OCI-LY7 (cell line): ENCODE measurements at regions not wholly inside any gene's neighbourhood (a gene's known extent, or its start where the extent isn't known, plus 50 kb on each side); places are given as distances from the start of the nearest gene placed in this dataset.

Source experiments
- BruUV-seq: library from RNA; stranded (reverse); fragments of 400-500 nt; replicated peaks from 2 replicates; lab custom pipeline; 2021; lab: Mats Ljungman, UMichigan
- CTCF ChIA-PET: fragments of 300-600 bp; sonication (Branson Sonifier 250); formaldehyde crosslinking; loops from one replicate; lab custom pipeline; 2022; ENCODE audit warnings: antibody characterized with exemption; ENCODE audit not compliant: unreplicated experiment; lab: Charles Lee
- POLR2A ChIA-PET: fragments of 300-600 bp; sonication (Branson Sonifier 250); formaldehyde crosslinking; loops from one replicate; lab custom pipeline; 2022; ENCODE audit warnings: antibody characterized with exemption; lab: Charles Lee
- DNase-seq: peaks from one replicate; pipeline ENCODE4 v3.0.0-alpha.2; 2015; ENCODE audit warnings: low spot score
- H2AFZ ChIP-seq: fragments of 200-600 bp; sonication (generic), shearing (Covaris generic); 2 replicates; pipeline ENCODE4 v1.6.1; 2014; ENCODE audit warnings: mild to moderate bottlenecking, antibody characterized with exemption, low read length, moderate library complexity
- H3K27ac ChIP-seq: fragments of 200-600 bp; sonication (generic); 2 replicates; pipeline ENCODE4 v1.5.1; 2014; ENCODE audit warnings: mixed run types, low read depth, mild to moderate bottlenecking, moderate library complexity, low read length, inconsistent platforms; ENCODE audit not compliant: poor library complexity, severe bottlenecking
- H3K36me3 ChIP-seq: fragments of 200-600 bp; sonication (generic); 2 replicates; pipeline ENCODE4 v1.6.1; 2014; ENCODE audit warnings: mild to moderate bottlenecking, antibody characterized with exemption, low read length, moderate library complexity, mixed read lengths; ENCODE audit not compliant: insufficient read depth
- H3K4me1 ChIP-seq: fragments of 200-600 bp; sonication (generic); 2 replicates; pipeline ENCODE4 v1.5.1; 2014; ENCODE audit warnings: mild to moderate bottlenecking, low read length; ENCODE audit not compliant: insufficient read depth, poor library complexity, severe bottlenecking
- H3K4me2 ChIP-seq: fragments of 200-600 bp; sonication (generic); 2 replicates; pipeline ENCODE4 v1.6.1; 2014; ENCODE audit warnings: mild to moderate bottlenecking, low read length
- H3K4me3 ChIP-seq: fragments of 200-600 bp; sonication (generic); 2 replicates; pipeline ENCODE4 v1.5.1; 2014; ENCODE audit warnings: mild to moderate bottlenecking, low read depth, low read length; ENCODE audit not compliant: poor library complexity, severe bottlenecking
- H3K79me2 ChIP-seq: fragments of 200-600 bp; sonication (generic); 2 replicates; pipeline ENCODE4 v1.6.1; 2016; ENCODE audit warnings: low read depth, mild to moderate bottlenecking, low read length, moderate library complexity, mixed read lengths; ENCODE audit not compliant: insufficient read depth
- H3K9me2 ChIP-seq: fragments of 200-600 bp; sonication (generic); 2 replicates; pipeline ENCODE4 v1.6.1; 2016; ENCODE audit warnings: mild to moderate bottlenecking, low read length, mixed read lengths; ENCODE audit not compliant: insufficient read depth
- H3K9me3 ChIP-seq: fragments of 200-600 bp; sonication (generic); 2 replicates; pipeline ENCODE4 v1.6.1; 2014; ENCODE audit warnings: mild to moderate bottlenecking, mixed run types, low read length, mixed read lengths
- H4K20me1 ChIP-seq: fragments of 200-600 bp; sonication (generic); 2 replicates; pipeline ENCODE4 v1.6.1; 2014; ENCODE audit warnings: mild to moderate bottlenecking, antibody characterized with exemption, low read length, moderate library complexity, mixed read lengths; ENCODE audit not compliant: insufficient read depth
- CTCF ChIP-seq: fragments of 200-600 bp; sonication (generic); conservative IDR thresholded peaks from 2 replicates; pipeline ENCODE4 v1.5.1; 2014; ENCODE audit warnings: mild to moderate bottlenecking, antibody characterized with exemption, low read length, moderate library complexity, mixed read lengths
- EZH2phosphoT487 ChIP-seq: fragments of 200-600 bp; sonication (generic); IDR thresholded peaks from 2 replicates; pipeline ENCODE4 v1.6.1; 2018; ENCODE audit warnings: low read depth, borderline replicate concordance, mild to moderate bottlenecking, mixed run types, antibody characterized with exemption, low read length, moderate library complexity, mixed read lengths
- intact Hi-C: fragments of 100-400 bp; cut with micrococcal nuclease; formaldehyde crosslinking; loops from one replicate; pipeline ENCODE4 v1.10.0; 2022; ENCODE audit not compliant: unreplicated experiment

GRCh38 chr1:172756024-172756423 is 97.1 kb downstream of the FASLG start:
- intact Hi-C loops, result no loop called here
- H3K4me3 ChIP-seq, result no peak overlapping the region
- CTCF ChIA-PET, result no interaction called here
- peaks cover 12% of the 10 kb centered on the region for H3K4me1 ChIP-seq
- DNase-seq, result no peak
- H3K27ac ChIP-seq, result no peak overlapping the region
- POLR2A ChIA-PET, result interaction anchor here (0.6 kb wide), 2 partner anchors 281 to 446 kb away, joined by 3 to 6 read pairs; no protein-coding TSS in a partner anchor
- H3K36me3 ChIP-seq, result no peaks in the 10 kb centered on the region
- no peaks in the 10 kb centered on the region for H4K20me1 ChIP-seq
- TF ChIP-seq CTCF, result no peak
- no peak for TF ChIP-seq EZH2phosphoT487
- BruUV-seq, result no TSS peak
- H3K79me2 ChIP-seq, result no peaks in the 10 kb centered on the region
- H2AFZ ChIP-seq, result peak overlapping the region; percentile 9; the same call in 1 of the 2 replicates
- no peaks in the 10 kb centered on the region for H3K9me3 ChIP-seq
- H3K9me2 ChIP-seq, result no peaks in the 10 kb centered on the region
- H3K4me2 ChIP-seq, result no peak overlapping the region

GRCh38 chr1:172758259-172758658 is 99.4 kb downstream of the FASLG start:
- Histone ChIP-seq H3K4me1 (peaks cover 12% of the 10 kb centered on the region), H2AFZ (no peak overlapping the region), H3K27ac (no peak overlapping the region), H3K9me3 (no peaks in the 10 kb centered on the region), H3K4me2 (no peak overlapping the region), H3K9me2 (no peaks in the 10 kb centered on the region), H4K20me1 (no peaks in the 10 kb centered on the region), H3K79me2 (no peaks in the 10 kb centered on the region), H3K36me3 (no peaks in the 10 kb centered on the region), H3K4me3 (no peak overlapping the region)
- no peak for DNase-seq
- no peak for TF ChIP-seq CTCF
- TF ChIP-seq EZH2phosphoT487, result no peak
- ChIA-PET CTCF (no interaction called here), POLR2A (interaction anchor here (0.7 kb wide), 3 partner anchors 137 to 1164 kb away, joined by 4 to 7 read pairs (median 5); no protein-coding TSS in a partner anchor)
- BruUV-seq, result no TSS peak
- intact Hi-C loops, result no loop called here

- Histone ChIP-seq H3K9me2 (no peaks in the 10 kb centered on the region), H3K4me2 (no peak overlapping the region), H2AFZ (no peak overlapping the region), H3K36me3 (no peaks in the 10 kb centered on the region), H3K9me3 (no peaks in the 10 kb centered on the region), H3K27ac (no peak overlapping the region), H4K20me1 (no peaks in the 10 kb centered on the region), H3K79me2 (no peaks in the 10 kb centered on the region), H3K4me1 (peaks cover 12% of the 10 kb centered on the region), H3K4me3 (no peak overlapping the region)
- BruUV-seq, result no TSS peak
- no peak for TF ChIP-seq EZH2phosphoT487
- no peak for TF ChIP-seq CTCF
- intact Hi-C loops, result no loop called here
- POLR2A ChIA-PET, result no interaction called here
- CTCF ChIA-PET, result no interaction called here
- DNase-seq, result no peak
These were observed 101.2 kb downstream of the FASLG start for GRCh38 chr1:172760121-172760520.
